ENCODE measurements at regions not wholly inside any gene's neighbourhood (a gene's known extent, or its start where the extent isn't known, plus 50 kb on each side); places are given as distances from the start of the nearest gene placed in this dataset.
"Not testable (repeated sequence)": the region's sequence is repeated elsewhere in the genome, so short reads cannot be mapped to it uniquely, and the experiment has no call there.

DNA sequence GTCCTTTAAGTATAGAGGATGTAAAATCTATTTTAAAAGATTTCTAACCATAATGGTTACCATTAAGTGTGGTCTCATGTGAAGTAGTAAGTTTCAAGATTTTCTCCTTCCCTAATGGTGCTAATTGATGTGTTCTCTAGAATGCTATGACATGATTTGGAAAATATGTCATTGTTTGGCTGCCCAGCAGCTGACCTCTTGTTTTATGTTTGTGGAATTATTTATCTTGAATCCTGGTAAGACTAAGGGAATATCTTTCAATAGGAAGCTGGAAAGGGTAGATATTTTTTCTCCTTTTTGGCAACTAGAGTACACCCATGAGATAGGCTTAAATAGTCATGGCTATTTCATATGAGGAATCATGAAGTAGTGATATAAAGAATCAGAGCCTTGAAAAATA lies 139.8 kb upstream of the CHODL start:
- DNase-seq (ENCODE audit: low read depth), result no peak

GRCh38 chr21:18096413-18096812 lies 148.2 kb upstream of the CHODL start:
- DNase-seq (ENCODE audit: low read depth), result not testable (repeated sequence)

GRCh38 chr21:18089786-18090185 lies 154.8 kb upstream of the CHODL start:
- no peak for DNase-seq (ENCODE audit: low read depth)

- DNase-seq (ENCODE audit: low read depth), result no peak
Measured at GRCh38 chr21:18070392-18070791, 174.2 kb upstream of the CHODL start.

DNA sequence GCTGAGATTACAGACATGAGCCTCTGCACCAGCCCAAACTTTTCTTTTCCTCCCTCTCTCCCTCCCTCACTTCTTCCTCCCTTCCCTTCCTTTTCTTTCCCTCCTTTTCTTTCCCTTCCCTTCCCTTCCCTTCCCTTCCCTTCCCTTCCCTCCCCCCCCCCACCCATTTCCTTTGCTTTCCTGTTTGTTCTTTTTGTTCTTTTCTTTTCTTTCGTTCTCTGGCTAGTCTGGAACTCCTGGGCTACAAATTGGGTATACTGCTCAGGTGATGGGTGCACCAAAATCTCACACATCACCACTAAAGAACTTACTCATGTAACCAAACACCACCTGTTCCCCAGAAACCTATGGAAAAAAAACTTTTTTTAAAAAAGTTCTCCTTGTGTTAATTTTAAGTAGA lies 174.8 kb upstream of the CHODL start:
- no peak for DNase-seq (ENCODE audit: low read depth)

DNA sequence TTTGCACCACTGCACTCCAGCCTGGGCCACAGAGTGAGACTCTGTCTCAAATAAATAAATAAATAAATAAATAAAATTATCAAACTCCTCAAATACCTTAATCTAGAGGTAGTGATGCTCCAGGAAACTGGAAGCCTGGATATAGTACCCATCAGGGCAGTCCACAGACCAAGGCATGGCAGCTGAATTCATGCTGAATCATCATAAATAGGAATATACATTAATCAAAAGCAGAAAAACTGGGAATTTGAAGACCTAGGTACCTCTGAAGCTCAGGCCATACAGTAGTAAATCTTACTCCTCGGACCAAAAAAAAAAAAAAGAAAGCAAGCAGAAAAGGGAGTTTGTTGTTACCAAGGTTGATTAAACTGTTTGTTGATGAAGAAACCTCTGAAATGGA lies 184.2 kb upstream of the CHODL start:
- DNase-seq (ENCODE audit: low read depth), result no peak

GRCh38 chr21:18058731-18059398 lies 185.8 kb upstream of the CHODL start:
- no peak for DNase-seq (ENCODE audit: low read depth)

- no peak for DNase-seq (ENCODE audit: low read depth)
Measured at GRCh38 chr21:18053151-18053550, 191.5 kb upstream of the CHODL start.

GRCh38 chr21:18049461-18049860 lies 195.2 kb upstream of the CHODL start:
- no peak for DNase-seq (ENCODE audit: low read depth)

- no peak for DNase-seq (ENCODE audit: low read depth)
Measured at GRCh38 chr21:18041012-18041411, 203.6 kb upstream of the CHODL start.

- no peak for DNase-seq (ENCODE audit: low read depth)
Measured at GRCh38 chr21:18030248-18030647, 211.1 kb upstream of the C21orf91 start.

DNA sequence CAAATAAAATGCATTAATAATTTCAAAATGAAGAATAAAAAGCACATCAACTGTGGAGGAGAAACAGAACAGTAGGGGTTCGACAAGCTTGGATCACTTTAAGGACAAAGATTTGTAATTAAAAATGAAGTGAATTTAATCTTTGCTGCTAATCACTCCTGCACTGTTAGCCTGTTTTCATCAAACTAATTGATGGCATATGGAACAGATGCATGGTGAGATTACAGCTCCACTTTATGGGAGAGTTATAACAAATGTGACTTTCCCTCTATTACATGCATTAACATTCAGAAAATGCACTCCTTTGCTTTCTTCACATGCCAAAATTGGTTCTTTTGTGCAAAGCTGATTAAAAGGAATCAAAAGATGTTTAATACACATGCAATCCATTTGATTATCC lies 207.2 kb upstream of the C21orf91 start:
- DNase-seq (ENCODE audit: low read depth), result no peak

DNA sequence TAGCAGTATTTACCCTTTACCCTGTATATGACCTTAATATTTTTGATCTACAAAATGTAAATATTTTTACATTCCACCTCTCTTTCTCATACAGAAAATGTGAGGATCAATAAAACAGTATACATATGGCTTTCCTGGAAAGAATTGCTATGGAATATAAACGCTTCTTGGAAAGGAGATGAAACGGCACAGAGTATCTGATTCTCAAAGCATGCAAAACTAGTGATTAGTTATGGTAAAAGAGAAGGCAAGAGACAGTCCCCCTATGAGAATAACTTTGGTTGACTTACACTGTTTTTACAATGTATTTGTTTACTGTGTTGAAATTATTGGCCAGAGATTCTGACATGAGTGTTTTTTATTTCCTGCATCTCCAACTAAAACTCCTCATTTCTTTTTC lies 204.6 kb upstream of the C21orf91 start:
- no peak for DNase-seq (ENCODE audit: low read depth)

DNA sequence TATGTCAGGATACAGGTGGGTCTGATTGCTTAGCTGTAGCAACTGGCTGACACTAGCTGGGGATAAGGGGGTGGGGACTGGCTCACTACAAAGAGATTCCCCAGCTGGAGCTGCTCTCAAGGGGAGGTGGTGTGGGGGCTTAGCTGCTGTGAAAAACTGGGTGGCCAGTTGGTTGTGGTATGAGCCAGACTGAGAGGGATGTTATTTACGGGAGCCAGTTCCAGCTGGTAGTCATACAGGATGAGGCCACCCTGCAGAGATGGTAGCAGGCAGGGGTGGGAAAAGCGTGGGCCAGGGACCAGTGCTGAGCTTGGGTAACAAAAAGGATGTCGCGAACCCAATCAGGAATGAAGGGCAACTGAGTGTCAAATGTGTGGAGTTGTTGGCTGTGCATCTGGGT lies 204.0 kb upstream of the C21orf91 start:
- no peak for DNase-seq (ENCODE audit: low read depth)

DNA sequence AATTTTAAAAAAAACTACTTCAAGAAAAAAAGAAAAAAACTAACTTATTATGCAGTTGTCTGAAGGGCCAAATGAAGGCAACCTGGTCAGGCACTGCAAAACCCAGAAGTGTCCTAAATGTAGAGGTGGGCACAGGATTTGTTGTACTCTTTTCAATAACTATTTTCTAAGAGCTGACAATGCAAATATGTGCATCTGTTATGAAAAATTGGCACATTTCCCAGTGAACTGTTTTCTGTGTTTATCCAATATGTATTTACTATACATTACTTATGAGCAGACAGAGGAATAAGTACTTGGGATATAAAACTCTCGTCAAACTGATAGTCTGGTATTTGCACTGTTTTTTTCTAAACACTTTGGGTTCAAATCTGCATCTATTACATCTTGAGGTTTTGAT lies 188.0 kb upstream of the C21orf91 start:
- DNase-seq (ENCODE audit: low read depth), result no peak

GRCh38 chr21:18006691-18007090 lies 187.5 kb upstream of the C21orf91 start:
- no peak for DNase-seq (ENCODE audit: low read depth)

DNA sequence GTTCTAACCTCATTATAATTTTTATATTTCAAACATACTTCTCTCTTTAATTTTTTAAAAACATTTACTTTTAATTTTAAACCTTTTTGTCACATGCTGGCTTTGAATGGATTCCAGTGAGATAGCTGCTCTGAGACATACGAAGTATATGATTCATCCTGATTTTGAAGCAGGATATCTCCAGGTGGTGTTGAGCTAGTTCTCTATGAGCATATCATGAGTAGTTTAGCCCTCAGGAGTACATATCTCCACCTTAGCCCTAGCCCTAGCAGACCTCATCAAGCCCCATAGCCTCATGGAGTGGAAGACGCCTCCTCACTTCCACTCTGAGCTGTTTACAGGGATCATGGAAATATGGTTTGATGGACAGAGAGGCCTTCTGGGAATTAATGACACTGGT lies 183.2 kb upstream of the C21orf91 start:
- no peak for DNase-seq (ENCODE audit: low read depth)

GRCh38 chr21:18000981-18001686 lies 182.0 kb upstream of the C21orf91 start:
- DNase-seq (ENCODE audit: low read depth), result no peak

DNA sequence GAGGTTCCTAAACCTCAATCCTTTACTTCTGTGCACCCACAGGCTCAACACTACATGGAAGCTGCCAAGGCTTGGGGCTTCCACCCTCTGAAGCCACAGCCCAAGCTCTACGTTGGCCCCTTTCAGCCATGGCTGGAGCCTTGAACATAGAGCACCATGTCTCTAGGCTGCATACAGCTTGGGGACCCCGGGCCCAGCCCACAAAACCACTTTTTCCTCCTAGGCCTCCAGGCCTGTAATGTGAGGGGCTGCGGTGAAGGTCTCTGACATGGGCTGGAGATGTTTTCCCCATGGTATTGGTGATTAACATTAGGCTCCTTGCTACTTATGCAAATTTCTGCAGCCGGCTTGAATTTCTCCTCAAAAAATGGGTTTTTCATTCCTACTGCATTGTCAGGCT lies 179.4 kb upstream of the C21orf91 start:
- DNase-seq (ENCODE audit: low read depth), result not testable (repeated sequence)

DNA sequence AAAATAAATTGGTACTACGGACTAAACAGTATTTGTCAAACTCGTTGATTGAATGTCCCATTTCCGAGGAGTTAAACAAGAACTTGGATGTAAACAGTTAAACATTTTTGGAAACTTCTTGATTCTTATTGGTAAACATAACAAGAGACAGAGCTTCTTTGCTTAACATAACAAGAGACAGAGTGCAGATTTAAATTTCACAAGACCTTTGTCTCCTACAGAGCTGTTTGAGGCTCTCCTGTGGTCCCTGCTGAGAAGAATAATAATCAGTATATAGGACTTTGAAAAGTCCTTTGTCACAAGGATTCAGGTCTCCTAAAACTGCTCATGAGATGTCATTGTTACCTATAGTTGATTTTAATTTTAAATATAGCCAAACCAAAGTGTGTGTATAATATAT lies 170.6 kb upstream of the C21orf91 start:
- no peak for DNase-seq (ENCODE audit: low read depth)

GRCh38 chr21:17988102-17988437 lies 168.9 kb upstream of the C21orf91 start:
- DNase-seq (ENCODE audit: low read depth), result no peak

GRCh38 chr21:17987382-17988101 lies 168.4 kb upstream of the C21orf91 start:
- no peak for DNase-seq (ENCODE audit: low read depth)

GRCh38 chr21:17981060-17981740 lies 162.0 kb upstream of the C21orf91 start:
- DNase-seq (ENCODE audit: low read depth), result no peak

All from stimulated activated CD4-positive, alpha-beta T cell treated with anti-CD3 and anti-CD28 coated beads, Interleukin-2, amount 100 ng/mL, for 4 hours (primary cell).